ENCODE measurements at regions not wholly inside any gene's neighbourhood (a gene's known extent, or its start where the extent isn't known, plus 50 kb on each side); places are given as distances from the start of the nearest gene placed in this dataset.

- TF ChIP-seq MZF1 (CRISPR knock-in tag; IDR thresholded peaks at IDR 0.05; ENCODE audit: borderline replicate concordance) = no peak
- TF ChIP-seq ZNF761 (CRISPR knock-in tag; conservative IDR thresholded peaks at IDR 0.05) = no peak
- no peak for TF ChIP-seq MAZ (IDR thresholded peaks at IDR 0.05; ENCODE audit: borderline replicate concordance, low read depth, low read length)
- no peak for TF ChIP-seq MAZ (CRISPR knock-in tag; IDR thresholded peaks at IDR 0.05; ENCODE audit: low read depth)
- no peak for TF ChIP-seq NFE2L1 (CRISPR knock-in tag; IDR thresholded peaks at IDR 0.05; ENCODE audit: borderline replicate concordance)
- TF ChIP-seq IRF9 (CRISPR knock-in tag; IDR thresholded peaks at IDR 0.05; ENCODE audit: borderline replicate concordance) = no peak
- no peak for TF ChIP-seq CTCF (CRISPR knock-in tag; IDR thresholded peaks at IDR 0.05)
- TF ChIP-seq EHMT2 (IDR thresholded peaks at IDR 0.05; ENCODE audit: borderline replicate concordance, low read depth, low read length) = no peak
- TF ChIP-seq JDP2 (CRISPR knock-in tag; IDR thresholded peaks at IDR 0.05; ENCODE audit: borderline replicate concordance) = no peak
- TF ChIP-seq ZFX (CRISPR knock-in tag; IDR thresholded peaks at IDR 0.05; ENCODE audit: low read depth) = no peak
- no peak for TF ChIP-seq ZNF766 (CRISPR knock-in tag; IDR thresholded peaks at IDR 0.05; ENCODE audit: borderline replicate concordance)
These were observed 300.0 kb upstream of the MAN1A1 start for GRCh38 chr6:119649531-119649930.
